COLO668 (cell line): ENCODE measurements at regions not wholly inside any gene's neighbourhood (a gene's known extent, or its start where the extent isn't known, plus 50 kb on each side); places are given as distances from the start of the nearest gene placed in this dataset.
A peak's percentile ranks its signal among the peaks of the same experiment; 100 is the strongest.

Source experiments
- DNase-seq: peaks from one replicate; lab custom pipeline; 2025; ENCODE audit not compliant: unreplicated experiment; lab: John Stamatoyannopoulos, UW

DNA sequence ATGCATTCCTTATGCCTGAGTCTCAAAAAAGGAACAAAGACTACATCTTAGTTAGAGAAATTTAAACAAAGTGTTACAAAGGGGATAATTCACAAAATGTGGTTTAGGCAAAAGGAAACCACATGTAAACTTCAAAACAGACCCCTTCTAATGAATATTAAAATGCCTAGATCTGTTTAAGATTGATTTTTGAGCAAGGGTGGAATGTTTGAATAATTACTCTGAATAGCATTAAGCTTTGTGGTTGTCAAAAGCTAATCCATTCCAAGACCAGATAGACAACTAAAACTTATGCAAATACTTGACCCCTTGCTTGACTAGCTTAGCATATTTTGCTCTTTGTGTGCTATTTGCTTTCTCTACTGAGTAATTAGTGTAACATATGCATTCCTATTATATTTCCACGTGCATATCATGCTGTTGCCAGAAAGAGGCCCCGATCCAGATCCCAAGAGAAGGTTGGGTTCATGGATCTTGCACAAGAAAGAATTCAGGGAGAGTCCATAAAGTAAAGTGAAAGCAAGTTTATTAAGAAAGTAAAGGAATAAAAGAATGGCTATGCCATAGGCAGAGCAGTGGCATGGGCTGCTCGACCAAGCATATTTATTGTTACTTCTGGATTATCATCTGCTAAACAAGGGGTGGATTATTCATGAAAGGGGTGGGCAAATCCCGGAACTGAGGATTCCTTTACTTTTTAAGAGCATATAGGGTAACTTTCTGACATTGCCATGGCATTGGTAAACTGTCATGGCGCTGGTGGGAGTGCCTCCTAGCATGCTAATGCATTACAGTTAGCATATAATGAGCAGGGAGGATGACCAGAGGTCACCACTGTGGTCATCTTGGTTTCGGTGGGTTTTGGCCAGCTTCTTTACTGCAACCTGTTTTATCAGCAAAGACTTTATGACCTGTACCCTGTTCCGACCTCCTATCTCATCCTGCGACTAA, 1193.4 kb upstream of the EYS start:
- DNase-seq, result no peak

DNA sequence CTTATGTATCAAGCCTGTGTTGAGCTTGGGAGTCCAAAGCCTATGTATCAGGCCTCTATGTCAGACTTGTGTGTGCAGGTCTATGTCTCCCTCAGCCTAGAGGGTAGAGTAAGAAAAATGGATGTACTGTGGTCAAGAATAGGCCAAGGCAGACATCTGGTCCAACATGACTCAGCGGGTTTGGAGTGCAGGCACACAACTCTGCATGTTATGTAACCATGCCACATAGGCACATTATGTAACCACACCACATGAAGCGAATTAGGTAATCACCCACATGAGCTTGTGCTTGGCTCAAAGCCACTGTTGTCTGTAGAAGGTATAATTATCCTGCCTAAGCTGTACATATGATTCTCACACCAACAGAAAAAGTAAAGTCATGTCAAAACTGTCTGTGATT, 1190.5 kb upstream of the EYS start:
- DNase-seq, result peak; percentile 2

GRCh38 chr6:66896415-66896814, 1189.4 kb upstream of the EYS start:
- DNase-seq, result no peak

DNA sequence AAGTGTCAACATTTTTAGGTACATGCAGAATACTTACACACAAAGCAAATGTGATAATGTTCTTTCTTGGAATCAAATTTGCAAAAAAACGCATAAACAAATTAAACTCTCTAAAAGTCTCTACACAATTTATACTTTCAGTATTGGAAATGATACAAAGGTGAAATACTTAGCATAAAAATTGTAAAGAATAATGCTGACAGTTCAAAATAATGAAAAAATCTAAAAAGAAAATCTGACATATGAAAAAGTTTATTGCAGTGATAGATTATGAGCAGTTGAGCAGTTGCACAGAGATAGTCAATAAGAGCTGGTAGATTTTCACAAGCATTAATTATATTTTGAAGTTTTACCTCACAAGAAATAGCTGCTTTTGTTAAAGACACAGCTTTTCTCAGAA, 1176.4 kb upstream of the EYS start:
- DNase-seq, result no peak

DNA sequence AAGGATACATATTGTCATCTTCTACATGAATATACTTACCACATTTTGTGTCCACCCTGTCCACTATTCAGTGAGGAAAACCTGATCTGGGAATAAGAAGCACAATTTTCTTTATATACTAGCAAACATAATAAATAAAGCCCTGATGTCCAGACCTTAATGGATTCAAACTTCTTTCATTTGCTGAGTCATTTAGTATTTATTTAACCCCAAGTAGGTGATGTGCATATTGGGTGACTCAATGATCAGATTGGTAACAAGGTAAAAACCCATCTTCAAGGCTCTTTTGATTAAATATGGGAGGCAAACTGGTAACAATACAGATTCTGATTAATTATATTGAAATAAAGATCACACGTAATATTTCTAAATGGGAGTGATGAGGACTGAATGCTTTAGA, 1159.8 kb upstream of the EYS start:
- DNase-seq, result no peak

GRCh38 chr6:66865771-66866170, 1158.7 kb upstream of the EYS start:
- DNase-seq, result no peak

DNA sequence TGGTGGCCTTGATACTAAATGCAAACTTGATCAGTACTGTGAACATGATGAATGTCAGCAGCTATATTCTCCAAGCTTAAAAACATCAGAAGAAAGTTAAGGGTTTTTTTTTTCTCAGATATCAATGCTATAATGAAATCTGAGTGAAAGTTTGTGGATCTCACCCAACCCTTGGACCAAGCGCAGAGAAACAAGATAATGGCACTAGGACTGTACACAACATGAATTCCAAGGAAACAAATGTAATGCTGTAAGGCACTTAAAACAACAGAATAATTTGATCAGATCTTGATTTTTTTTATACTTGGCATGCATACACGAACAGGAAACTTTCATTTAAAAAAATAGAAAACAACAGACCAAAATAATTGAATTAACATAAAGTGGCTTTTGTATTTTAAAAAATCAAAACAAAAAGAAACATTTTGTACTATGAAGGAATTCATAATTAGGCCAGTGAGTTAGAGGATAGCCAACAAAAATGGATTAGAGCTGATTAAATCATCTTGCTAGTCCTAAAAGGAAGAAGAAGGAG, 1154.0 kb upstream of the EYS start:
- DNase-seq, result no peak

GRCh38 chr6:66860328-66860727, 1153.3 kb upstream of the EYS start:
- no peak for DNase-seq

DNA sequence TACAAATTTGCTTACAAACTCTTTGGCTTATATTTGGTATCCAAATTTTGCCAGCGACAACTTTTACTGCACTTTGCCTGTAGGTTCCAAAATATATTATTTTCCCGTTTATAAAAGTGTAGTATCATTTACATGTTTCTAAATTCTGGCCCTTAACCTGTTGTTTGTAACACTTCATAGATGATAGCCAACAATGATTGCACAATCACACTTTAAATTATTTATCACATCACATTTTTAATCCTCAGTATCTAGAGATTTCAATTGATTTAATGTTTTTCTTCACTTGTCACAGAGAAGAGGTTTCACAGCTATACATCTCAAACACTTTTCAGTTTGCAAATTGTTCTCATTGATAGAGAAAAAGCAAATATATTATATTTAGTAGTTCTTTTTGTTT, 1151.2 kb upstream of the EYS start:
- DNase-seq, result no peak

DNA sequence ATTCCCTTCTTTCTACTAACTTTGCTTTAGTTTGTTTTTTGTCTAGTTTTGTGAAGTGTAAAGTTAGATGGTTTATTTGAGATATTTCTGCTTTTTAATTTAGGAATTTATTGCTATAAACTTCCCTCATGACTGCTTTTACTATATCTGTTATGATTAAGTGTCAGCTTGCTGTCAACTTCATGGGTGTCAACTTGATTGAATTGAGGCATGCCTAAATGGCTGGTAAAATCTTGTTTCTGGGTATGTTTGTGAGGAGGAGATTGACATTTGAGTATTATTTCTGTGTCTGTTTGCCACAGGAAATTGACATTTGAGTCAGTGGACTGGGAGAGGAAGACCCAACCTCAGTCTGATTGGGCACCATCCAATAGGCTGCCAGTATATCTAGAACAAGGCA, 1147.0 kb upstream of the EYS start:
- no peak for DNase-seq

GRCh38 chr6:66851930-66852329, 1144.9 kb upstream of the EYS start:
- no peak for DNase-seq

DNA sequence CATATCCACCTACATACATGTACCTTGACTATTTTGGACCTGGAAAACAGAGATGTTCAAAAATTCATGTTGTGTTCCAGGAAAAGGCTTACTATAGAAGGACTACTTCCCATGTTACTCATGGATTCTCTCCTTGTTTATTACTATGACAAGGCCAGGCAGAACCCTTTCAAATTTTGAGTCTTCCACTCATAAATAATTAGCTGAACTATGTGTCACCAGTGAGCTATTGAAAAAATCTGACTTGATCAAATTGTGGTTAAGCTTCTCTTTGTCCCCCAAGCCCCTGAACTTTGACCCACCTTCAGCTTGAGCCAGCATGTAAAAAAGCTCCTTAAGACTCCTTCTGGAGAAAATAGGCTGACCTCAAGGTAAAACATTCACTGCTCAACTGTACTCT, 1142.8 kb upstream of the EYS start:
- DNase-seq, result no peak

GRCh38 chr6:66848244-66848953, 1141.4 kb upstream of the EYS start:
- no peak for DNase-seq

DNA sequence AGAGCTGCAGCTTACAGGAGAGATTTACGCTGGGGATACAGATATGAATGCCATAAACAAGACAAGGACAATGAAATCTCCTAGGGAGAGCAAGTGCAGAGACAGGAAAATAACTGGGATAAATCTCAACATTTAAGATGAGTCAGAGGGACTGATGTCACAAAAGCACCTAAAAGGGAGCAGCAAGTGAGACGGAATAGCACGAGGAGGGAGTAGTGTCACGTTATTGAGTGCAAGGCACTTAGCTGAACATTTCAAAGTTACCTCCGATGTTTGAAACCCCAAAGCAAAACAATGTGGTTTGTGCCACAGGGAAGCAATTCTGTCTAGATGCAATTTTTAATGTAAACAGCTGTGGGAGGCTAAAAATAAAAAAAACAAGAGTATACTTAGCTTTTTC, 1131.7 kb upstream of the EYS start:
- DNase-seq, result no peak

- no peak for DNase-seq
These were observed 1118.5 kb upstream of the EYS start for GRCh38 chr6:66825539-66825938.

GRCh38 chr6:66814156-66814555, 1107.1 kb upstream of the EYS start:
- DNase-seq, result no peak

DNA sequence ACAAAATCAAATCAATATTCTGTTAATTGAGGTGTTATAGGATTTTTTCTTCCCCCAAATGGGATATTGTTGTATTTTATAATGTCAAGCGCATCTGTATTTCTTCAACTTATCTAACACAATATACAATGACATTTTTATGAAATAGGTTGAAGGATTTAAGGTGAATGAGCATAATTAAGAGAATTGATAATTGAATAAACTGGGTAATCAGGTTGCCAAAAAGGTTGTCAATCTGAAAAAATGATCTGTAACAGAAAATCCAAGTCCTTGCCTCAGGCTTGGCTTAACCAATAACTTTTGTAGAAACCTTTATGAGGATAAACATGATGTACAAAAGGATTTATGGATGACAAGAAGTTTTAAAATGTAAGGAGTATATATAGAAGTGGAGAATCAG, 1101.7 kb upstream of the EYS start:
- DNase-seq, result no peak

GRCh38 chr6:66796987-66797386, 1090.0 kb upstream of the EYS start:
- no peak for DNase-seq

DNA sequence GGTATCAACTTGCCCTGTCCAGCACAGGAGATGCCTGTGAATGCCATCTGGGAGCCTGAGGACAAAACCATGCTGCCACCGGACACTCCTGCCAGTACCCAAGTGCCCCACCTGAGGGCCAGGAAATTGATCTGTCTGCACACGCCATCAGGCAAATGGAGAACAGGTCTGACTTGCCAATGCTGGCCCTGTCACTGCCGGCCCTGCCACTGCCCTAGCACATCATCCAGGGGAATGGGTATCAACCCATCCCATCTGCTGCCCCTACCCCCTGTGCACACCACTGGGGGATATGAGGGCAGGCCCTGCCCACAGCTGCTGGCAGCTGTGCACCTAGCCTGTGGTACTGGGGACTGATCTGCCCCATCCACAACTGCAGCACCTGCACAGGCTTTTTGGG, 1081.6 kb upstream of the EYS start:
- DNase-seq, result no peak

DNA sequence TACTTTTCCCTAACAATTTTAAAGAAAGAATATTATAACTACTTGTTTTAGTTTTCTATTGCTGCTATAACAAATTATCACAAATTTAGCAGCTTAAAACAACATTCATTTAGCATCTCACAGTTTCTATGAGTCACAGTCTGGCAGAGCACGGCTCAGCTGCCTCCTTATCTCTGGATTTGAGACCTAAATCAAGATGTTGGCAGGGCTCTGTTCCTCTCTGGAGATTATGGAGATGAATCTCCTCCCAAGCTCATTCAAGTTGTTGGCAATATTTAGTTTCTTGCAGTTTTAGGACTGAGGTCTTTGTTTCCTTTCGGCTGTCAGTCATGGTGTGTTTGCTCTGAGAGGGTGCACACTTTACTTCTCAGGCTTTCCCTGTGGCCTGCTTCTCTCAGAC, 1065.8 kb upstream of the EYS start:
- DNase-seq, result no peak

- no peak for DNase-seq
These were observed 1064.6 kb upstream of the EYS start for GRCh38 chr6:66771626-66772025.

DNA sequence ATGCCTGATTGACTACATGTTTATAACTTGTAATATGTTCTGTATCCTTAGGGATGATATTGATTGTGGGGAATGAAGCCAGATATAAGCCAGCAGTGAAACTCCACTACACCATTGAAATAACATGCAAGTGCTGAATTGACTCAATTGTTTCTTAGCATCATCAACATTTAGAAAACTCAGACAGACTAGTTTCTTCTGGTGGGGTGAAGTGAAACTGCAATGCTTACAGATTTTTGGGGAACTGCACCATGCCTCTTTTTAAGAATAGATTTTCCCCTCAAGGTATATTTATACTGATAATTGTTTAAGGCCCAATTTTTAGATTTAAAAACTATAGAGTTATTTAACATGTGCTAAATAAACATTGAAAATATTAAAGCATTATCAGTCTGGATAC, 1044.6 kb upstream of the EYS start:
- no peak for DNase-seq
